NB4 (cell line): ENCODE measurements at regions not wholly inside any gene's neighbourhood (a gene's known extent, or its start where the extent isn't known, plus 50 kb on each side); places are given as distances from the start of the nearest gene placed in this dataset.

Source experiments
- DNase-seq: peaks from one replicate; pipeline ENCODE4 v3.0.0; 2010; ENCODE audit warnings: low read depth
- H3K4me3 ChIP-seq: one replicate; pipeline ENCODE4 v1.5.1; 2011; ENCODE audit warnings: mild to moderate bottlenecking, low read depth, low read length, moderate library complexity
- CTCF ChIP-seq: IDR thresholded peaks from one replicate; pipeline ENCODE4 v1.5.1; 2012; ENCODE audit warnings: low read depth, low read length
- MYC ChIP-seq: IDR thresholded peaks from 2 replicates; pipeline ENCODE4 v1.6.1; 2011; ENCODE audit warnings: low read depth, low read length
- POLR2A ChIP-seq: IDR thresholded peaks from 2 replicates; pipeline ENCODE4 v1.6.1; 2011; ENCODE audit warnings: mild to moderate bottlenecking; ENCODE audit not compliant: insufficient read length; ENCODE audit errors: extremely low read depth
- TF ChIP-seq, protein P1 (sequence below): IDR thresholded peaks from 2 replicates; pipeline ENCODE4 v1.6.1; 2011; ENCODE audit warnings: low read depth, low read length

- TF ChIP-seq POLR2A (no peak), MYC (no peak), CTCF (no peak)
- TF ChIP-seq, protein P1, sequence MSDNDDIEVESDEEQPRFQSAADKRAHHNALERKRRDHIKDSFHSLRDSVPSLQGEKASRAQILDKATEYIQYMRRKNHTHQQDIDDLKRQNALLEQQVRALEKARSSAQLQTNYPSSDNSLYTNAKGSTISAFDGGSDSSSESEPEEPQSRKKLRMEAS, result no peak
- no peak for DNase-seq
- H3K4me3 ChIP-seq, result no peak overlapping the region
These were observed 303.3 kb upstream of the PROX1 start for GRCh38 chr1:213684454-213684853.

DNA sequence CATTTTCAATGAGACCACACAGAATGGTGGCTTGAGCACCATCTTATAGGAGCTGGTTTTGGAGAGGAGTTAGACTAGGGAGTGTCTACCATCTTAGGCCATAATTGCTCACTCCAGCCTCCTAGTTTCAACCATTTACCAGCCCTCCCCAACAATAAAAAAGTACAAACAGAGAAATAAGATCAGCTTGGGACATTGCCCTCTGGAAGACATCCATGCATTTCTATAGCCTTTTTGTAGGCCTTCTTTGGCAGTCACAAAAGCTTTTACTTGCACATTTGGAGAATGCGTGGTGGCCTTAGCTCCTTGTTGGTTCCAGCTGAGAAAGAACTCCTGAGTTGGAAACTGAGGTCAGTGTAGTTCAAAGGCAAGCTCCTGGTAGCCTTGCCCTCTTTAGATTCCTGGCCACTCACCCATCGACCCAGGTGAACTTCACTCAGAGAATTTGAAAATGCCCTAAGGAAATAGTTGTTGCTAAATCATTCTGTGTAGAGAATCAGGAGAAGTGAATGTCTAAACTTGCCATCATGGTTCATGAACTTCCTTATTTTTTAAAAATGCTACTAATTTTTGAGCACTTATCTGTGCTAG is 301.7 kb upstream of the PROX1 start:
- DNase-seq, result no peak
- TF ChIP-seq MYC, result no peak
- no peak for TF ChIP-seq CTCF
- TF ChIP-seq POLR2A, result no peak
- TF ChIP-seq, protein P1, result no peak
- no peak overlapping the region for H3K4me3 ChIP-seq

DNA sequence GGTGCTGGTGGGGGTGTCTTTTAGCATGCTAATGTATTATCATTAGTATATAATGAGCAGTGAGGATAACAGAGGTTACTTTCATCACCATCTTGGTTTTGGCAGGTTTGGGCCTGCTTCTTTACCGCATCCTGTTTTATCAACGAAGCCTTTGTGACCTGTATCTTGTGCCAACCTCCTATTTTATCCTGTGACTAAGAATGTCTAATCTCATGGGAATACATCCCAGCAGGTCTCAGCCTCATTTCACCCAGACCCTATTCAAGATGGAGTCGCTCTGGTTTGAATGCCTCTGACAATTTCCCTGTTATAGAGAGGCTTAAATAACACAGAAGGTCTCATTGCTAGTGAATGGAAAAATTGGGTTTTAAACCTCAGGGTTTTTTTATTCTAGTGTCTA is 300.8 kb upstream of the PROX1 start:
- TF ChIP-seq, protein P1, result no peak
- TF ChIP-seq POLR2A (no peak), MYC (no peak), CTCF (no peak)
- no peak for DNase-seq
- H3K4me3 ChIP-seq, result no peak overlapping the region

DNA sequence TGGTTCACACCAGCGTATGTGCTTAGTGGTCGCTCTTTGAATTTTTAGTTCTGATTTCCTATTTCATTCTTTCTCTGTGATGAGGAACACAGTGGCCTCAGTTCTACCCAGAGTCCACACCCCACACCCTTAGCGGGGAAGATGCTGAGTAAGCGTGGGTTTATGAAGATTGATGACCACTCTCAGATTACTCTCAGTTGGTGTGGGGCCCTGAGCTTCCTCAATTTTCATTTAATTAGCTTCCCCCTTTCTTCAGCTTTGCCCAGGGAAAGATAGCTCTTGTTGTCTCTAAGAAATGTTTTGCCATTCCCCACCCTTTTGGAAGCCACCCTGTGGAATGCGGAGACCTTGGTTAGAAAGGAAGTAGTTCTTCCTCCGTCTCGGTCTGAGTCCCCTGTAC is 299.9 kb upstream of the PROX1 start:
- TF ChIP-seq, protein P1, result no peak
- TF ChIP-seq MYC (no peak), POLR2A (no peak), CTCF (no peak)
- H3K4me3 ChIP-seq, result no peak overlapping the region
- DNase-seq, result peak; percentile 8

DNA sequence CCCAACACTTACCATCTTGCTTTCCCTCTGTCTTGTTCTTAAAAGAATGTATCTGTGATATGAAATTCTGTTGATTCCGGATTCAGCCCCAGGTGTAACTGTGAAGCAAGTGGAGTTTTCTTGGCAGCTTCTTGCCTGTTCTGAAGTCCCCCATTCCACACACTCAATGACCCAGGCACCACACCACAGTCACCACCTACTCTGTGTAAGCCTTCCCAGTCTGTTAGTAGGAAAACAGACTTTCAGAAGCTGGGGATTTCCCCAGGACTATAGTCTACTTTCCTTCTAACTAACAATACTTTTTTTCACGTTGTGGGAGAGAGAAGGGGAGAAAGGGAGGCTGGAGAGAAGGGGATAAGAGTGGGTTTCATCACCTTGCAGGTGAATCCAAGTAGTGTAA is 299.1 kb upstream of the PROX1 start:
- H3K4me3 ChIP-seq, result no peak overlapping the region
- DNase-seq, result no peak
- TF ChIP-seq CTCF (no peak), POLR2A (no peak), MYC (no peak)
- TF ChIP-seq, protein P1, result no peak
